HFF-Myc (cell line): ENCODE measurements at regions not wholly inside any gene's neighbourhood (a gene's known extent, or its start where the extent isn't known, plus 50 kb on each side); places are given as distances from the start of the nearest gene placed in this dataset.

Experiments
- DNase-seq: peaks from one replicate; pipeline ENCODE4 v3.0.0-alpha.2; 2011; ENCODE audit warnings: low read depth; ENCODE audit errors: extremely low read depth
- H3K4me3 ChIP-seq: replicated peaks from 2 replicates; pipeline ENCODE4 v1.5.1; 2011; ENCODE audit warnings: low read depth, mild to moderate bottlenecking, control low read depth, low read length
- TF ChIP-seq, protein P1 (sequence below): IDR thresholded peaks from 2 replicates; pipeline ENCODE4 v1.5.1; 2012; ENCODE audit warnings: mild to moderate bottlenecking, low read depth, low read length, control low read depth; ENCODE audit errors: missing control alignments

DNA sequence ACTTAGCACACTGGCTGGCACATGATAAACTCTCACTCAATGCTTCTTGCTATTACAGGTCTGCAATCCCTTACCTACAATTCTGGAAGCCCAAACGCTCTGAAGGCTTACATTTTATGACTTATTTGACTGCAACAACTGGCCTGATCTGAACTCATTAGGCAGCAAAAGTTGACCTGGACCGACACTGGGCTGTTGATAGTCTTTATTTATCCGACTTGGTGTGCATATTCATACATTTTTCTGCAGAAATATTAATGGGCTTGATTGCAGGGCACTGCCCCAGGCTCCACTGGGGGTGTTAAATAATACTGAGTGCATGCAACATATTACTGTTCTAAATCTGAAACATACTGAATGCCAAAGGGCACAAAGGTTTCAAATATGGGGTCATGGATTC lies 1076.7 kb downstream of the BCL11B start:
- TF ChIP-seq, protein P1, sequence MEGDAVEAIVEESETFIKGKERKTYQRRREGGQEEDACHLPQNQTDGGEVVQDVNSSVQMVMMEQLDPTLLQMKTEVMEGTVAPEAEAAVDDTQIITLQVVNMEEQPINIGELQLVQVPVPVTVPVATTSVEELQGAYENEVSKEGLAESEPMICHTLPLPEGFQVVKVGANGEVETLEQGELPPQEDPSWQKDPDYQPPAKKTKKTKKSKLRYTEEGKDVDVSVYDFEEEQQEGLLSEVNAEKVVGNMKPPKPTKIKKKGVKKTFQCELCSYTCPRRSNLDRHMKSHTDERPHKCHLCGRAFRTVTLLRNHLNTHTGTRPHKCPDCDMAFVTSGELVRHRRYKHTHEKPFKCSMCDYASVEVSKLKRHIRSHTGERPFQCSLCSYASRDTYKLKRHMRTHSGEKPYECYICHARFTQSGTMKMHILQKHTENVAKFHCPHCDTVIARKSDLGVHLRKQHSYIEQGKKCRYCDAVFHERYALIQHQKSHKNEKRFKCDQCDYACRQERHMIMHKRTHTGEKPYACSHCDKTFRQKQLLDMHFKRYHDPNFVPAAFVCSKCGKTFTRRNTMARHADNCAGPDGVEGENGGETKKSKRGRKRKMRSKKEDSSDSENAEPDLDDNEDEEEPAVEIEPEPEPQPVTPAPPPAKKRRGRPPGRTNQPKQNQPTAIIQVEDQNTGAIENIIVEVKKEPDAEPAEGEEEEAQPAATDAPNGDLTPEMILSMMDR = no peak
- H3K4me3 ChIP-seq = no peak overlapping the region
- no peak for DNase-seq

DNA sequence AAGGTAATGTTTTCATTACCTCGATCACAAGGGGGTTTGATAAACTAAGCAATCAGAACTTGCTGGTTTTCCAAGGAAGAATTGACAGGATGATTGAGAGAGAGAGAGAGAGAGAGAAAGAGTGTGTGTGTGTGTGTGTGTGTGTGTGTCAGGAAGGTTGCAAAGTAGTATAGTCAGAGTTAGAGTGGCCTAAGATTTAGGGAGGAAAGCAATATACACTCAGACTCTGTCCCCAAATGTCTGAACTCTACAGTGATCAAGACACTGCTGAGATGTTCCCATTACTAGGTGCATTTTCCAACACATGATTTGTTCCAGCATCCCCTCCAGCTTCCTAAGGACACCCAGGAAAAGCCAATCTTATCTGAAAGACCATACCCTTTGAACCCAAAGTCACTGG lies 1074.1 kb downstream of the BCL11B start:
- TF ChIP-seq, protein P1 = no peak
- no peak for DNase-seq

DNA sequence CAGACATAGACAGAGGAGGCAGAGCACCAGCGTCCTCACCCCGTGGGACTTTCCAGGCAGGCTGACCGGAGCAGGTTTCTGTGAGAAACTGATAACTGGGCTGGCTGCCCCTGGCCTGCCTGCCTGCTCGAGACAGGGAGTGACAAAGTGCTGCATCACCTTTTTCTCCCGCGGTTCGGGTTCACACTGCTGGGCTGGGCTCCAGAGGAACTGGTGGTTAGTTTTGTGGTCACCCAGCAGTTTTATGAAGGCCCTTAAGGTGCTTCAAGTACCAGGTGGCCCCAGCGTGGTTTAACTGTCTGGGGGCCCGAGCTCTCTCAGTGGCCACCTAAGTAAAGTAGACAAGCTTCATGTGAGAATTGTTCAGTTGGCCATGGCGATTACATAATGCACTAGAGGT lies 1073.6 kb downstream of the BCL11B start:
- no peak overlapping the region for H3K4me3 ChIP-seq
- TF ChIP-seq, protein P1 = no peak
- DNase-seq = no peak

More for the DNA sequence above, 1074.1 kb downstream of the BCL11B start:
- no peak overlapping the region for H3K4me3 ChIP-seq

DNA sequence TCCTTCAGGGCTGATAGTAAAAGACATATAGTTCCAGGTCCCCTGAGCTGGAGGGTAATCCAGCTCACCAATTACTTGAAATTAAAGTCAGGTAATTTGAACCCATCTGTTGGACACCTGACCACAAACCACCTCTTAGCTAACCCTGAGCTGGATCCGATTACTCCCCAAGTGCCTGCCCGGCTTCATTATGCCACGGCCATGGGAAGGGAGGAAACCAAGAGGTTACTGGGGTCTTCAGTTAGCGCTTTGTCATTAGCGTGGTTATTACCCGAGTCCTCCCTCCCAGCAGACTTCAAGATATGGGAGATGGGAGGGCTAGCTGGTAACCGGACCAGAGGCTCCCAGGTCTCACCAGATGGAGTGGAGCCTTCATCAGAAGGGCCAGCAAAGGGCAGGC lies 1071.4 kb downstream of the BCL11B start:
- DNase-seq = no peak
- TF ChIP-seq, protein P1 = no peak
- H3K4me3 ChIP-seq = no peak overlapping the region

DNA sequence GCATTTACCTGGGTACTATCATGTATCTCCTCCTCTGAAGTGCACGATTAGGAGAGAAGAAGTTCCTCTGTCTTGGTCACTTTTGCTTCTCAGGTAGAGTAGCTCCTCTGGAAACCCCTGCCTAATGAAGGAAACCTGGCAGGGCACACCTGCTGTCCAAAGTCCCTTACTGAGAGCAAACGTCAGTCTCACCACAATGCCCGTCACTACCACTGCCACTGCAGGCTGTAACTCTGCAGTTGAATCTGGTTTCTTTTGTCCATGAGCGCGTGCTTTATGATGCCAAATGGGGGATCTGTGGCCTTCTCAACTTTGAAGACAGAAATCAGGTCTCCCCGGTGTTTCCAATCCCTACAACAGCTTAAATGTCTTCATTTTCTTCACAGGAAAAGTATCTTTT lies 1068.6 kb downstream of the BCL11B start:
- TF ChIP-seq, protein P1 = no peak
- DNase-seq = no peak
- H3K4me3 ChIP-seq = no peak overlapping the region

DNA sequence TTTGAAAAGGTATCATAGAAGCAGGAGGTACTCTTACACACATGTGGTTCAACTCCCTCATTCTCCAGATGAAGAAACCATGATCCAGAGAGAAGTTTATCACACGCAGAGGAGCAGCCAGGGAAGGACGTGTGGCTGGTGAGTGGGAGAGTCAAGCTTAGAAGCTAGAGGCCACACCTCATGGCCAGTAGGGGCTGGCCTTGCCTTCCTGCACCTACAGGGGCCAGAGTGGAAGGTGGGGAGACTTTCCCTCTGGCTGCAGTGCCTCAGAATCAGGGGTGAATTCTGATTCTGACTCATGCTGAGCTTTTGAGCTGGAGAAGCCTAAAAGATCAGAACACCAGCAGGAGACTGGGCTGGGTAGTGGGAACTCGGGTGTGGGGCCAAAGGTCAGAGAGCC lies 1067.9 kb downstream of the BCL11B start:
- no peak overlapping the region for H3K4me3 ChIP-seq
- TF ChIP-seq, protein P1 = no peak
- DNase-seq = no peak

DNA sequence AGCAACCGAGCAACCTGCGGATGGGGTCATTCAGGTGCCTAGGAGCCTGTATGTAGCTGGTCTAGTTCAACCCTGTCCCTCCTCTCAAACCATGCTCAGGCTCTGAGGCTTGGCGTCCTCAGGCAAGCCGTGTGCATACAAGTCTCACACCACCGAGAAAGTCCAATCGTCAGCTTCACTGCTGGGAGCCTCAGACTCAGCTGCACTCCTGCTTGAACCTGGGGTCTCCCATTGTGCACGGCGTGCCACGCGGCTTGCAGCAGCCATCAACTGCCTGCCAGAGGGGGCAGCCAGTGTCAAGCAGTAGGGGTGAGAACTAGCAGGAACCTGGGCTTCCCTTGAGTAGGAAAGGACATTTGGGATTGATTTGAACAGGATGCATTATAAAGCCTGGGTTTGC lies 1064.6 kb downstream of the BCL11B start:
- TF ChIP-seq, protein P1 = no peak
- no peak overlapping the region for H3K4me3 ChIP-seq
- no peak for DNase-seq
